NT2/D1 (cell line): ENCODE measurements at regions not wholly inside any gene's neighbourhood (a gene's known extent, or its start where the extent isn't known, plus 50 kb on each side); places are given as distances from the start of the nearest gene placed in this dataset.

Experiments
- SUZ12 ChIP-seq: IDR thresholded peaks from 2 replicates; pipeline ENCODE4 v1.6.1; 2011; ENCODE audit not compliant: insufficient read length, insufficient read depth; ENCODE audit errors: extremely low read depth
- ZNF274 ChIP-seq: IDR thresholded peaks from 2 replicates; pipeline ENCODE4 v1.6.1; 2011; ENCODE audit warnings: mild to moderate bottlenecking, low read depth, low read length

DNA sequence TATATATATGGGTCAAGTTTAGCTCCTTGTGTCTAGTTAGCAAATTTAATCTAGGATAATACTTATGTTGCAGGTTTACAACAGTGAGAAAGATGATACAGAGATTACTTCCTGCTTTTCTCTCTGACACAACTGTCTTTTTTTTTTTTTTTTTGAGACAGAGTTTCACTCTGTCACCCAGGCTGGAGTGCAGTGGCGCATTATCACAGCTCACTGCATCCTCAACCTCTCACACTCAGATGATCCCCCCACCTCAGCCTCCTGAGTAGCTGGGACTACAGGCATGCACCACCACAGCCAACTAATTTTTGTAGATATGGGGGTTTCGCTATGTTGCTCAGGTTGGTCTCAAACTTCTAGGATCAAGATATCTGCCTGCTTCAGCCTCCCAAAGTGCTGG lies 706.9 kb upstream of the SOX9 start:
- TF ChIP-seq ZNF274 (no peak), SUZ12 (no peak)
